Medulla oblongata (tissue), 1 donor: ENCODE measurements at regions not wholly inside any gene's neighbourhood (a gene's known extent, or its start where the extent isn't known, plus 50 kb on each side); places are given as distances from the start of the nearest gene placed in this dataset.
"Not testable (repeated sequence)": the region's sequence is repeated elsewhere in the genome, so short reads cannot be mapped to it uniquely, and the experiment has no call there.

Experiments used
- DNase-seq: peaks from one replicate; pipeline ENCODE4 v3.0.0-alpha.2; 2015; ENCODE audit errors: extremely low spot score

DNA sequence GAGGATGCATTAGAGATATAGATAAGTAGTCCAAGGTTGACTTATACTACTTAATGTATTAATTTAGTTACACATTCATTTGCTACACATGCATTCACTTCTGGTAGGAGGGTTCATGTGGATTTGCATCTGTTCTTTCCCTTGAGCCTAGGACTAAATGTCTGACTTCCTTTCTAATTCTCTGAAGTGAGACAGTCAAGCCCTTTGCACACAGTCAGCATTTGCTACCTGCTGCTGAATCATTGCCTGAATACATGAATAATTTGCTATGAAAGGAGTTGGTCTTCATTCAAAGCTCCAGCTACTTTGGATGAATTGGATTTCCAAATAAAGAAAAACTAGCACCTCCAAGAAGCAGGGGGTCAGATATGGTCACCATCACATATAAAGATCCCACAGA lies 154.8 kb upstream of the DAB1 start:
- DNase-seq: no peak

DNA sequence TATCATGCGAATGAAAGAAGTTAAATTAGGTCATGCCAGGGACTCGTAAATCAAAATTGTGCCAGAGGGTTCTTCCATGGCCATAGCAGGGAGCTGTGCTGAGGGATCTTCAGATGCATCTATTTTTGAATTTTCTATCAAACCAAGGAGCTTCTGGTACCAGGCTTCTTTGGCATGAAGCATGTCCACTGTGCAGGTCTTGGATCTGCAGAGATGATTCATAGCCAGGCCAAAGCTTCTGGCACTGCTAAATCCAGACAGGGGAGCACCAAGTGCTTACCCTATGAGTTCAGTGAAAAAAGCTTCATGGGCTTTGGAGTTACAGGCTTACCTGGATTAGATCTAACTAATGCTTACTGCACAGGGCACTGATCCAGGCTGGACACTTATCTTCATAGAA lies 154.2 kb upstream of the DAB1 start:
- no peak for DNase-seq

DNA sequence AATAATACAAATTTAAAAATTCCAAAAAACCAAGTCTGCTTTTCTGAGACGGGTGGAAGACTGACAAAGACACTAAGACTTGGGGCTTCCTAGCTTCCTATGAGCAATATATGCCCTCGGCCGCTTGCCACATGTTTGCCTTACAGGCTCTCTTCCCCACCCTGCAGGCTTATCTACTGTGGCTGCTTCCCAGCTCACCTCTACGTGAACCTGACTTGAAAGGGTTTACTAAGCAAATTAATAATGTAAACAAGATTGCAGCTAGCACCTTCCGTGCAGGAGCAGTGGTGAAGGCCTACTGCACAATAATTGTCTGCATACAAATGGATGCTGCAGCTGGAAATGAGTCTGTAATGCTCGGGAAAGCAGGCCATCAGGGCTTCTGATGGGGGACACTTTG lies 152.9 kb upstream of the DAB1 start:
- no peak for DNase-seq

DNA sequence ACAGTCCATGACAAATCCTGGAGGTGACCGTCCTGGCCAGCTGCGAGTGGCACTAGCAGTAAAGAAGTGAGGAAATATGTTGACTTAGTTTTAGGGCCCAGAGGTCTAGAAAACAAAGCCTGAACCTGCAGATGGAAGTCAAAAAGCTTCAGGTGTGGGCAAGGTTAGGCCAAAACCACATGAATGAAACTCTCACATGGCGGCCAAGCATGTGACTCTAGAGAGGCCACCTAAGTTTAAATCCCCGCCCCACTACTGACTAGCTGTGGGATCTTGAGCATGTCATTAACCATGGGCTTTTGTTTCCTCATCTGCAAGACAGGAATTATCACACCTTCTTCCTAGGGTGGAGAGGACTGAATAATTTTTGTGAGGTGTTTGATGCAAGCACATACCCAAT lies 148.2 kb upstream of the DAB1 start:
- DNase-seq: no peak

DNA sequence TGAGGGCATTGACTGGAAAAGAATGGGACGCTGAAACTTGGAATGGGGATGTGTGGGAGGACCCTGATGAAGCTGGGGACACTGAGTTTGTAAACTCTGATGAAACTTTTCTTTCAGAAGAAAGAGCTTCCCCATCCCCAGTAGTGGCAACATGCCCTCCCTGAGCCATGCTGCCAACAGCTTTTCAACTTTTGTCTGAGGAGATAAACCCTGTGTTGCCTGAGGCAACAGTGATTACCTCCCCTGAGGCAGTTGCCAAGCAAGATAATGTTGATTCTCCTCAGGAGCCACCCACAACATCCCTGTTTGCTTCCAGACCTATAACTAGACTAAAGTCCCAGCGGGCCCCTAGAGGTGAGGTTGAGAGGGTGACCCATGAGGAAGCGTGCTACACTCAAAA lies 134.2 kb upstream of the DAB1 start:
- DNase-seq: not testable (repeated sequence)

DNA sequence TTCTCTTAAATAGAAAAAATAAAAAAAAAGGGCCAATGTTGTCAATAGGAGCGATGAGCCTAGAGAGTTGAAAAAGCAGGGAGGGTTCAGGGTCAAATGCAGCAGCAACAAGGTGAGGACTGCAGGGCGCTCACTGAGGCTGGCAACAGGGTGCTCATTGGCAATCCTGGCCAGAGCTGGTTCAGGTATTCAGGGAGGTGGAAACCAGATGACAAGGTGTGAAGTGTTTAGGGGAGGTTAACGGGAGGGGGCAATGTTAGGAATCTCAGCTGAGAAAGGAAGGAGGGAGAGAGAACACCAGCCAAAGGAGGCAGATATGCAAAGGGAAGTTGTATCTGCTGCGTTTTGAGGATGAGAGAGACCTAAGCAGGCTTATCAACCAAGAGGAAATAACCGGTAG lies 129.8 kb upstream of the DAB1 start:
- no peak for DNase-seq

DNA sequence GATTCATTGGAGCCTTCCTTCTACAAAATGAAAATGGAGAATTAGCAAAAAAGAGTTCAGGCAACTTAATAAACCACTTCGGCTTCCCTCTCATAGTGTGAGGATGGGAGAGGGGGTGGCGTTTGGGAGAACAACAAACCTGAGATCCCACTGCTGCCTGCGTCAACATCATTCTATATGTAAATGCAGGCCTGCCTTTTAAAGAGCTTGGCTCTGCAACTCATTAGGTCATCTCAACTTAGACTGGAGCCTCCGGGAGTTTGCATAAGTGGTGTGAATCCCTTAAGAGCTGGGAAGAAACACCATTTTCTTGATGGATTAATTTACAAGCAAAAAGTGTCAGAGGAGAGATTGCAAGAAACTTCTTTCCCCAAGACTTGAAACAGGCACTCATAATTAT lies 127.6 kb upstream of the DAB1 start:
- no peak for DNase-seq

DNA sequence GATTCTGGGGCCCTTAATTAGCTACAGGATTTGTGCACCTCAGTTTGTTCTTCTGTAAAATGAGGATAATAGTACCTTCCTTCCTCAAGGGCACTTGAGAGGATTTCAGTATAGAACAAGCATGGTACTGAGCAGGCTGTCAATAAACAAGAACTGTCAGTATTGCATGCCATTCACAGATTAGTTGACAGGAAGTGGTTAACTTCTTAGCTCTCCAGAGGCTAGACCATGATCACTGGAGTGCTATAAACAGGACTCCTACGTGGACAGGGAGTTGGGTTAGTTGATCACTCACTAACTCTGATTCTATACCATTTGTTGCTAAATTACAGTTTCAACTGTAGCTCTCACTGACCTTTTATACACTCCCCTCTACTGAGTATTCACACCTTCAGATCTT lies 126.2 kb upstream of the DAB1 start:
- no peak for DNase-seq

DNA sequence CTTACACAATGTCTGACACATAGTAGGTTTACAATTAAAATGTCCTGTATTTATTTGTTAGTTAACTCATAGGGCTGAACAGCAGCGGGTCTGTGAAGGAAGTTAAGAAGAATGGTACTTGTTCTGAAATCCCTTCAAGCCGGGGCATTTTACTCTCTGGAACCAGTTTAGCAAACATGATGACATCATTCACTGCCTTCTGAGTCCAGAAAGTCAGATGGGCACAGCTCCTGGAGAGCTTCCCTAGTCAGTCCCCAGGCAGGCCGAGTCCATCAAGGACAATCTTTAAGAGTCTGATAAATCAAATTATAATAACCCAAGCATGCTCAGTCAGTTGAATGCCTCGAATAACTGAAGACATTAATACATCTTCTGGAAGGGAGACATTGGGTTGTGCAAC lies 125.4 kb upstream of the DAB1 start:
- DNase-seq: peak; percentile 7

DNA sequence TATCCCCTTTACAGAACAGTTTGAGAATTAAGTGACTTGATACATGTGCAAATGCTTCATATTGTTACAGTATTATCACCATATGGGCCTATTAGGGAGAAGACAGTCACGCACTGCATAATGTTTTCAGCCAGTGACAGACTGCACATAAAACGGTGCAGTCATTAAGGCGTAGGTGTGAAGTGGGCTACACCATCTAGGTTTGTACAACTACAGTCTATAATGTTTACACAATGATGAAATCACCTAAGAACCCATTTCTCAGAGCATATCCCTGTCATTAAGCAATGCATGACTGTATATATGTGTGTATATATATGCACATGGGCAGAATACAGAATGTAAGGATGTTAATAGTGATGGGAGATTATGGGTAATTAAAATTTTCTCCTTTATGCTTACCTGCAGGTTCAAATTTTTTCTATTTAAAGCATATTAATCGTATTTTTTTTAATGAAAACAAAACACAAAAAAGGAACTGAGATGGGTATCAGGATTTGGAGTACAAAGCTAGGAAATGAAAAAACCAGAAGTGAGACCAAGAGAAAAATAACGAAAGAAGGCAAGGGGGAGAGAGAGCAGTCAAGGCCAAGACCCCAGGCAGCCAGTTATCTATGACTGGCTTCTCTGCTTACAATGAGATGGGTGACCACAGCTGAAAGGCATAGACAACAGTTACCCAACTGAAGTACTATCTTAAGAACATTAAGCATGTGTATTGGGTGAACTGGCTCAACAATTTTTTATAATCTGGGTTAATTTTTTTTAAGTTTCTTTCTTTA lies 122.9 kb upstream of the DAB1 start:
- DNase-seq: no peak

DNA sequence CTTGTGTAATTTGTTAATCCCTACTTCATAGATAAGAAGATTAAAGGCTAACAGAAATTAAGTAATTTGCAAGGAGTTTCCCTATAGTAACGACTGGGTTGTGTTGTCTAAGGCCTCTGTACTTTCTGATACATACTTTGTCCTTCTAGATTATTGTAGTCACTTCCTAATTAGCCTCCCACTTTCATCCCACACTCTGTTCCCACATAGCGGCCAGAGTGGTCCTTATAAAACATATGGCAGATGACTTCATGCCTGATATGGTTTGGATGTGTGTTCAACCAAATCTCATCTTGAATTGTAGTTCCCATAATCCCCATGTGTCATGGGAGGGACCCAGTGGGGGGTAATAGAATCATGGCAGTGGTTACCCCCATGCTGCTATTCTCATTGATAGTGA lies 120.5 kb upstream of the DAB1 start:
- DNase-seq: no peak

DNA sequence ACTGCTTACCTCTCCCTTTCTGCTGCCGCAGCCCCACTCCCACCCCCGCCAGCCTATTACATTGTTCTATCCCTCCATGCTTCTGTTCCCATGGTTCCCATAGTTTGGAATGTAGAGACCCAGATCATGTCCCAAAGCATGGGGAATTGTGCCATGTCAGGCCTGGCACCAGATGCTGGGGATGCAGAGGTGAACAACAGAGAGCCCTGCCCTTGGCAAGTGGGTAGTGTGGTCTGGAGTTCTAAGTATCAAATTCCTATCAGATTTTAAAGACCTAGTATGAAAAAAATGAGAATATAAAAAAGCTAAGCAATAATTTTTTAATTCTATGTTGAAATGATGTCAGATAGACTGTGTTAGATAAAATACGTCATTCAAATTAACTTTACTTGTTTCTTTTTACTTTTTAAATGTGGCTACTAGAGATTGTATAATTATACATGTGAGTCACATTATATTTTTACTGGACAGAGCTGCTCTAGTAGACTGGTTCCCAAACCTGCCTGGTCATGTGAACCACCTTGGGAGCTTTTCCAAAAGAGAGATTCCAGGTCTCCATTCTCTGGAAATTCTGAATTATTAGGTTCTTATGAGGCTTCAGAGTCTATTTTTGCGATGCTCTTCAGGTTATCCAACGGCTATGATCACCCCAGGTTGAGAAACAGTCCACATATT lies 113.0 kb upstream of the DAB1 start:
- no peak for DNase-seq

DNA sequence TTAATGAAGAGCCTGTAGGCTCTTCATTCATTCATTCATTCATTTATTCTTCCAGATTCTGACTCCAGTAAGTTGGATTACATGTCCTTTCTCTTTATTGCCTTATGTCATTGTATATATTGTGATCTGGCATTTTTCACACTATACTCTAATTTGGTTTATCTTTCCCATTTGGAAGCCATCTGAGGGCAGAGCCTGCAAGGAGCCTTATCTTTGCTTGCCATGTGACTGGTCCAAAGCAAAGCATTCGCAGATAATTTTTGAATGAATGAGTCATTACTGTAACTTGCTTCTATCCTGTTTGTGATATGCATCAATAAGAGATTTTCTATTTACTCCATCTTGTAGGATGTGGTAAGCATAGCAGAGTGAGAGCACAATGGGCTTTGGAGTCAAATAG lies 108.4 kb upstream of the DAB1 start:
- DNase-seq: no peak

DNA sequence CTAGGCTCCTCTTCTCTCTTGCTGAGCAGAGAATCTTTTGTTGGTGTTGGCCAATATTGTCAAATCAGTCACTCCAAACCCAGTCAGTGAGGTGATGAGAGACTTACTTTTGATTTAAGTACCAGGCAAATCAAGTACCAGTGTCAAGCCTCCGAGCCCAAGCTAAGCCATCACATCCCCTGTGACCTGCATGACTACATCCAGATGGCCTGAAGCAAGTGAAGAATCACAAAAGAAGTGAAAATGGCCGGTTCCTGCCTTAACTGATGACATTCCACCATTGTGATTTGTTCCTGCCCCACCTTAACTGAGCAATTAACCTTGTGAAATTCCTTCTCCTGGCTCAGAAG lies 107.0 kb upstream of the DAB1 start:
- DNase-seq: not testable (repeated sequence)

DNA sequence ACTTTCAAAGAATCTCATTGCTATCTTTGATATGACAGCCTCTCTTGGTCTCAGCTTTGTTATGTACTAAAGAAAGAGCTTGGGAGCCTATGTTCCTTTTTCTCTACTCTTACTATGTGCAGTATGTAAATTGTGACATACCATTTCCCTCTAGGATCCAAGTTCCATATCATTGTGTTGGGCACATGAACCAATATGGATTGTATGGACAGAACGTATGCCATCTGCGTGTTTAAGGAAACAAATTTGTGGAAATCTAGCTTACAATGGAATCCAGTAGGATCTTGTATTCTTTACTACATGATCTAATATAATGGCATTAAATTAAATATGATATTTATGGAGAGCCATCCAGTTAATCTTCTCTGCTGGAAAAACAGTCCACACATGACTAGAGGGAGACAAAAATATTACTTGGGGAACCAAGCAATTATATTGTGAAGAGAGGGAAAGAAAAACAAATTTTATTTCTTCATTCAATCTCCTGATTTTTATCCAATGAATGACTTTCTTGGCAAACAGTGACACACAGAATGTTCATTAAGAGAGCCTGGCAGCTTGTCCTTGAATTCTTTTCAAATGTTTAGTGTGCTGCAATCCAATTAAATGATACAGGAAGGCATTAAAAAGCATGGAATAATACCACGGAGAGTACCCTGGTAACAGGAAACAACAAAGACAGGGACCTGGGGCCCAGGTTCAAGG lies 106.5 kb upstream of the DAB1 start:
- DNase-seq: peak; percentile 12

DNA sequence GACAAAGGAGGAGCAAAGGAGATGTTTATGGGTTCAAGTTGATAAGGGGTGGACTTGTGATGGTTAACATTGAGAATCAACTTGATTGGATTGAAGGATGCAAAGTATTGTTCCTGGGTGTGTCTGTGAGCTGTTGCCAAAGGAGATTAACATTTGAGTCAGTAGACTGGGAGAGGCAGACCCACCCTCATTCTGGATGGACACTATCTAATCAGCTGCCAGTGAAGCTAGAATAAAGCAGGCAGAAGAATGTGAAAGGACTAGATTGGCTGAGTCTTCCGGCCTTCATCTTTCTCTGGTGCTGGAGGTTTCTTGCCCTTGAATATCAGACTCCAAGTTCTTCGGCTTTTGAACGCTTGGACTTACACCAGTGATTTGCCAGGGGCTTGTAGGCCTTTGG lies 98.7 kb upstream of the DAB1 start:
- DNase-seq: no peak

DNA sequence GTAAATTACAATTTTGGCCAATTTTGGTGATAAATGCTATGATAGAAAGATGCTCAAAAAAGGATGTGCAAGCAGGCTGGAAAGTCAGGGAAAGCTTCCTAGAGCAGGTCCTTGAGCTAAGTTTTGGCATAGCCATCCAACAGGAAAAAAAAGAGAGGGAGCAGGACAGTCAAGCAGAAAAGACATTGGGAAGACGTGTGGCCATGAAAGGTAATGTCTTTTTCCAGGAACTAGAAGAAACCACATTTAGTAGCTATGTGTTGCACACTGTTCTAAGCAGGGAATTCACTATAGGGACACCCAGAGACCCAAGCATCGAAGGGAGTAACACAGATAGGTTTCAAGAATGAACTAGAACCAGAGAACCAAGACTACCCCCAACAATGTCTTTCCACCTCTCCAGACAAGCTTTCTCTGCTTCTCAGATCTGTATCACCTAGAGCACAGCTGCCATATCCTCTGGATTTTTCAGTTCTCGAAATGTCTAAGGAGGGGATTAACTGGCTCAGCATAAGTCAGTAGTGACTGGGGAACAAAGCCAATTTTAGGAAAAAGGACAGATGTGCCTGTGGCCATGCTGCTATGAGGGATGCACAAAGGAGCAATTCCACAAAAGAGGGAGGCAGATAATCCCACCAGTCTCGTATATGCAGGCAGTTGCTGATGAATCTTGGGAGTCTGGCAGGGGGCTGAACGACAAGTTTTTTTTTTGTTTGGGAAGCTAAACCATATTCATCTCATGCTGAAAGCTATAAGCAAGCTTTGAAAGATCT lies 97.1 kb upstream of the DAB1 start:
- no peak for DNase-seq

DNA sequence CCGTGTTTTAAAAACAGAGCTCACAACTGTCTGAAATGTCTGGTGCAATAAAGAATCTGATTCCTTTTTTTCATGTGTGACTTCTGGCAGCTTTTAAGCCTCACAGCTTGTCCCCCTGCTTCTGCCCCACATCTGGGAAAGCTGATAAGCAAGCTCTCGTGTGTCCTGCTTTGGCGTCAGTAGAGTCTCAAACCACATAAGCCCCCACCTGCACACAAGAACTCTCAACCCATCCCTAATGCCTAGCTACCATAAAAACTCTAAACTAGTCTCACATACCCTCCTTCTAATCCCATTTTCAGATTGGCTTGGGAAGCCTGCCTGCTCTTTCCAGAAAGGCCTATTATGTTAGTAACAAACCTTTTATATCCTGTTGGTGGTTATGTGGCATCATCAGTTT lies 94.6 kb upstream of the DAB1 start:
- DNase-seq: no peak

DNA sequence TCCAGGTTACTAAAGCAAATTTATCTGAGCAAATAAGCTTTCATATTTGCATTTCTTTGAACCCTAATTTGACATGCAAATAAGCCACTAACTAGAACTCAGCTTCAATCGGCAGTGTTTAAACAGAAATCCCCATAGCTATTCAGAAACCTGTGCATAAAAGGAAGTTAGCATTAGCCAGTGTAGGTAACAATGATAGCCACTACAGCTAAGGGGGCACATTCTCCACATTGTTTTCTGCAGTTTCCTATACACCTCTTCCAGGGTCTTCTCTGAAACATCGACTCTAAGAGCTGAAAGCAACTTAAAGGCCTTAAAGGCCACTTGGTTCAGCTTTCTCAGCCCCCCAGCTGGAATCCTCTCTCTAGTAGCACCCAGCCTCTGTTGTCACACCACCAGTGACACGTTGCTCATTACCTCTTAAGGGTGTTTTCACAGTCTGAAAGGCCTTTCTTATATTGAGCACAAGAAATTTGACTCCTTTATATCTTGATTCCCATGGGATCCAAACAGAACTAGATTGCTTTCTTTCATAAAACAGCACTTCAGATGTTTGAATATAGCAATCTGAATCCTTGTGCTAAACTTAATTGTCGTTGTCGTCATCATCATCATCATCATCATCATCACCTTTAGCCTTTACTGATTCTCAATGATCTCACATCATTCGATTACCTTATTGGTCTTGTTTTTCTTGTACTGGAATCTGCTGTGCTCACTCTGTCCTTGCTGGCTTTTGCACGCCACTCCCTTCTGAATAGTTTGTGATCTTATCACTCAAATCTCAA lies 93.9 kb upstream of the DAB1 start:
- DNase-seq: no peak

DNA sequence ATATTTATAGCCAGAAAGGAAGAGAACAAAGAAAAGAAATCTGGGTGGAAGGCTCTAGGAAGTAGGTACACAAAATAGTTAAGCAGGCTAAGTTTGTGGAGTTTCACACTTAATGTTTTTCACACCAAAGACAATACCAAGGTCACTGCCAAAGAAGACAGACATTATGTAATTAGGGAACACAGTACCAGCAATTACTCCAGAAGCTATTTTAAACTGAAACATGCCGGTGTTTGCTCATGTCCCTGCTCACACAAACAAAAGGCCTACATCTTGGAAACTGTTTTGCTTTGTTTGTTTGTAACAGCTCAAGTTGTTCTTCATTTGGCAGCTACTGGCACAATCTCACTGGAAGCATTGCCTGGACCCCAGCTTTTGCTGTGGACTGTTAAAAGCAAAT lies 88.5 kb upstream of the DAB1 start:
- no peak for DNase-seq

DNA sequence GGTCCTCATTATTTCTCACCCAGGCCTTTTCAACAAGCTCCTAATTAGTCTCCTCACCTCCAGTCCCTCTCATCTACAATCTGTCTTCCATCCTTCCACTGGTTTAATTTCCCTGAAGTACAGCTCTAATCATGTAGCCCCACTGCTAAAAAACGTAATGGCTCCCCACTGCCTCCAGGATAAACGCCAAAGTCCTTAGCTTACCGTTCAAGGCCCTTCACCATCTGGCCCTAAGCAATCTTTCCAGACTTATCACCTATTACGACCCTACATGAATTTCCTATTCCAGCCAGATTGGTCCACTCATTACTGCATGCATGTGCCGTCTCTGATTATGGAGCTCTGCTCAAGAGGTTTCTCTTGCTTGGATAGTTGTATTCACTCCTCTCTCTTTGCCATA lies 83.1 kb upstream of the DAB1 start:
- DNase-seq: no peak

DNA sequence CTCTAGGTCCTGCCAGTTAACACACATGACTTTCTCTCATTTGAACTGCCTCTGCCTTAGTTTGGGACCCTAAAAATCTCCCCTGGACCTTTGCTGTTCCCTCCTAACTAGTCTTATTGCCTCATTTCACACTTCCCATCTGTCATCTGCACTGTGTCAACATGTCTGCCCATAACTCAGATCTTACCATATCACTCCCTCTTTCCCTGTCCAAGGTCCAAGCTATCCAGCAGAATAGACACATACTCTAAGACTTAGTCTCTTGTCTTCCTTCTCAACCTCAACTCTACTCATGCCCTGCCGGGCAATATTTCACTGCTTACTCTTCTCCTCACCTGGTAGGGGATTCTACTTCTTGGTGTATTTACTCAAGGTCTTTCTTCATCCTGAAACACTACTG lies 79.5 kb upstream of the DAB1 start:
- no peak for DNase-seq
